Activated T-helper 1 cell treated with anti-CD3 and anti-CD28 coated beads, Interleukin-12 subunit alpha, Interleukin-12 subunit beta, Interleukin-2, Interleukin-4 antibody, amounts not matched to agents 30 ng/mL and 10 ng/mL and 1 ng/mL, durations not matched to agents 14 hours and 24 hours and 36 hours (primary cell): ENCODE measurements at regions not wholly inside any gene's neighbourhood (a gene's known extent, or its start where the extent isn't known, plus 50 kb on each side); places are given as distances from the start of the nearest gene placed in this dataset.

ENCODE experiments used
- DNase-seq: peaks from one replicate; pipeline ENCODE4 v3.0.0; 2021; ENCODE audit warnings: low spot score
- H3K27ac Mint-ChIP-seq: one replicate; pipeline ENCODE4 v1.8.0; 2021; ENCODE audit warnings: mild to moderate bottlenecking, mixed read lengths
- H3K27me3 Mint-ChIP-seq: one replicate; pipeline ENCODE4 v1.8.0; 2022; ENCODE audit warnings: mild to moderate bottlenecking, moderate library complexity, mixed read lengths; ENCODE audit not compliant: insufficient read depth
- H3K36me3 Mint-ChIP-seq: one replicate; pipeline ENCODE4 v1.8.0; 2021; ENCODE audit warnings: low read depth, mixed read lengths
- H3K4me1 Mint-ChIP-seq: one replicate; pipeline ENCODE4 v1.8.0; 2021; ENCODE audit warnings: low read depth, mixed read lengths
- H3K4me3 Mint-ChIP-seq: one replicate; pipeline ENCODE4 v1.8.0; 2021; ENCODE audit warnings: mild to moderate bottlenecking, moderate library complexity, mixed read lengths
- H3K9me3 Mint-ChIP-seq: one replicate; pipeline ENCODE4 v1.8.0; 2021; ENCODE audit warnings: mixed read lengths
- intact Hi-C: fragments of 100-400 bp; cut with micrococcal nuclease; formaldehyde crosslinking; loops from one replicate; pipeline ENCODE4 v1.15.1; 2024

- Mint-ChIP-seq H3K27ac (no peak overlapping the region), H3K4me3 (no peak overlapping the region), H3K27me3 (no peaks in the 10 kb centered on the region), H3K9me3 (no peaks in the 10 kb centered on the region), H3K4me1 (no peaks in the 10 kb centered on the region), H3K36me3 (no peaks in the 10 kb centered on the region)
- no peak for DNase-seq
- intact Hi-C loops: no loop called here
Observed at GRCh38 chr10:130567436-130567835, 431.2 kb downstream of the GLRX3 start.

- no peak for DNase-seq
- H3K9me3 Mint-ChIP-seq: no peaks in the 10 kb centered on the region
- no peak overlapping the region for H3K27ac Mint-ChIP-seq
- no peak overlapping the region for H3K4me3 Mint-ChIP-seq
- intact Hi-C loops: no loop called here
- H3K27me3 Mint-ChIP-seq: no peaks in the 10 kb centered on the region
- H3K36me3 Mint-ChIP-seq: no peaks in the 10 kb centered on the region
- H3K4me1 Mint-ChIP-seq: no peaks in the 10 kb centered on the region
Observed at GRCh38 chr10:130568246-130568645, 432.1 kb downstream of the GLRX3 start.

- Mint-ChIP-seq H3K4me1 (no peaks in the 10 kb centered on the region), H3K36me3 (no peaks in the 10 kb centered on the region), H3K9me3 (no peaks in the 10 kb centered on the region), H3K27ac (no peak overlapping the region), H3K27me3 (no peaks in the 10 kb centered on the region), H3K4me3 (no peak overlapping the region)
- no peak for DNase-seq
- intact Hi-C loops: no loop called here
Observed at GRCh38 chr10:130570074-130570473, 433.9 kb downstream of the GLRX3 start.

- no peaks in the 10 kb centered on the region for H3K36me3 Mint-ChIP-seq
- H3K27ac Mint-ChIP-seq: no peak overlapping the region
- no peaks in the 10 kb centered on the region for H3K4me1 Mint-ChIP-seq
- no peak for DNase-seq
- no peaks in the 10 kb centered on the region for H3K9me3 Mint-ChIP-seq
- no peak overlapping the region for H3K4me3 Mint-ChIP-seq
- intact Hi-C loops: no loop called here
- H3K27me3 Mint-ChIP-seq: no peaks in the 10 kb centered on the region
Observed at GRCh38 chr10:130571674-130572073, 435.5 kb downstream of the GLRX3 start.

GRCh38 chr10:130573446-130573845 is 437.3 kb downstream of the GLRX3 start:
- Mint-ChIP-seq H3K4me3 (no peak overlapping the region), H3K27ac (no peak overlapping the region), H3K9me3 (no peaks in the 10 kb centered on the region), H3K4me1 (no peaks in the 10 kb centered on the region), H3K36me3 (no peaks in the 10 kb centered on the region), H3K27me3 (no peaks in the 10 kb centered on the region)
- DNase-seq: no peak
- intact Hi-C loops: no loop called here

GRCh38 chr10:130575756-130576285 is 439.6 kb downstream of the GLRX3 start:
- no peaks in the 10 kb centered on the region for H3K27me3 Mint-ChIP-seq
- no peak overlapping the region for H3K27ac Mint-ChIP-seq
- H3K9me3 Mint-ChIP-seq: no peaks in the 10 kb centered on the region
- H3K4me1 Mint-ChIP-seq: no peaks in the 10 kb centered on the region
- intact Hi-C loops: no loop called here
- no peak for DNase-seq
- no peak overlapping the region for H3K4me3 Mint-ChIP-seq
- no peaks in the 10 kb centered on the region for H3K36me3 Mint-ChIP-seq

- no peaks in the 10 kb centered on the region for H3K27me3 Mint-ChIP-seq
- intact Hi-C loops: no loop called here
Observed at GRCh38 chr10:130576427-130576826, 440.2 kb downstream of the GLRX3 start.

GRCh38 chr10:130577039-130577438 is 440.8 kb downstream of the GLRX3 start:
- no peaks in the 10 kb centered on the region for H3K27me3 Mint-ChIP-seq
- DNase-seq: no peak
- no peaks in the 10 kb centered on the region for H3K4me1 Mint-ChIP-seq
- H3K27ac Mint-ChIP-seq: no peak overlapping the region
- H3K4me3 Mint-ChIP-seq: no peak overlapping the region
- H3K9me3 Mint-ChIP-seq: no peaks in the 10 kb centered on the region
- intact Hi-C loops: no loop called here
- H3K36me3 Mint-ChIP-seq: no peaks in the 10 kb centered on the region

More at GRCh38 chr10:130576427-130576826, 440.2 kb downstream of the GLRX3 start:
- no peaks in the 10 kb centered on the region for H3K4me1 Mint-ChIP-seq
- H3K4me3 Mint-ChIP-seq: no peak overlapping the region
- no peaks in the 10 kb centered on the region for H3K9me3 Mint-ChIP-seq
- no peak for DNase-seq
- H3K27ac Mint-ChIP-seq: no peak overlapping the region
- no peaks in the 10 kb centered on the region for H3K36me3 Mint-ChIP-seq

GRCh38 chr10:130578532-130579289 is 442.5 kb downstream of the GLRX3 start:
- intact Hi-C loops: no loop called here
- Mint-ChIP-seq H3K27ac (no peak overlapping the region), H3K4me1 (no peaks in the 10 kb centered on the region), H3K27me3 (no peaks in the 10 kb centered on the region), H3K4me3 (no peak overlapping the region), H3K9me3 (no peaks in the 10 kb centered on the region), H3K36me3 (no peaks in the 10 kb centered on the region)
- DNase-seq: no peak

- no peaks in the 10 kb centered on the region for H3K27me3 Mint-ChIP-seq
- H3K4me1 Mint-ChIP-seq: no peaks in the 10 kb centered on the region
- H3K9me3 Mint-ChIP-seq: no peaks in the 10 kb centered on the region
- H3K4me3 Mint-ChIP-seq: no peak overlapping the region
- DNase-seq: no peak
- intact Hi-C loops: no loop called here
- no peaks in the 10 kb centered on the region for H3K36me3 Mint-ChIP-seq
- no peak overlapping the region for H3K27ac Mint-ChIP-seq
Observed at GRCh38 chr10:130579913-130580312, 443.7 kb downstream of the GLRX3 start.

- Mint-ChIP-seq H3K36me3 (no peaks in the 10 kb centered on the region), H3K9me3 (no peaks in the 10 kb centered on the region), H3K4me1 (no peaks in the 10 kb centered on the region), H3K27me3 (no peaks in the 10 kb centered on the region), H3K4me3 (no peak overlapping the region), H3K27ac (no peak overlapping the region)
- intact Hi-C loops: no loop called here
- no peak for DNase-seq
Observed at GRCh38 chr10:130580975-130581374, 444.8 kb downstream of the GLRX3 start.

- Mint-ChIP-seq H3K27ac (no peak overlapping the region), H3K36me3 (no peaks in the 10 kb centered on the region), H3K27me3 (no peaks in the 10 kb centered on the region), H3K9me3 (no peaks in the 10 kb centered on the region), H3K4me1 (no peaks in the 10 kb centered on the region), H3K4me3 (no peak overlapping the region)
- DNase-seq: no peak
- intact Hi-C loops: no loop called here
Observed at GRCh38 chr10:130587718-130588117, 451.5 kb downstream of the GLRX3 start.

- H3K4me1 Mint-ChIP-seq: no peaks in the 10 kb centered on the region
Observed at GRCh38 chr10:130606001-130606405, 469.8 kb downstream of the GLRX3 start.

GRCh38 chr10:130607366-130607765 is 471.2 kb downstream of the GLRX3 start:
- H3K9me3 Mint-ChIP-seq: no peaks in the 10 kb centered on the region
- H3K27ac Mint-ChIP-seq: no peak overlapping the region
- H3K4me1 Mint-ChIP-seq: no peaks in the 10 kb centered on the region
- DNase-seq: no peak
- H3K4me3 Mint-ChIP-seq: no peak overlapping the region
- H3K27me3 Mint-ChIP-seq: no peaks in the 10 kb centered on the region
- no peaks in the 10 kb centered on the region for H3K36me3 Mint-ChIP-seq
- intact Hi-C loops: no loop called here

More at GRCh38 chr10:130606001-130606405, 469.8 kb downstream of the GLRX3 start:
- intact Hi-C loops: no loop called here
- Mint-ChIP-seq H3K36me3 (no peaks in the 10 kb centered on the region), H3K4me3 (no peak overlapping the region), H3K27me3 (no peaks in the 10 kb centered on the region), H3K27ac (no peak overlapping the region), H3K9me3 (no peaks in the 10 kb centered on the region)
- DNase-seq: no peak
